Anterior cingulate cortex (tissue), 58 donors: ENCODE measurements at regions not wholly inside any gene's neighbourhood (a gene's known extent, or its start where the extent isn't known, plus 50 kb on each side); places are given as distances from the start of the nearest gene placed in this dataset.
"Not testable (repeated sequence)": the region's sequence is repeated elsewhere in the genome, so short reads cannot be mapped to it uniquely, and the experiment has no call there.

Experiments used
- DNase-seq, 58 donors: peaks; one replicate each; lab custom pipeline; 2025; lab: John Stamatoyannopoulos, UW

- DNase-seq, result no peak
These were observed 79.2 kb upstream of the BACH2 start for GRCh38 chr6:90375681-90376439.

- DNase-seq, result no peak
These were observed 77.6 kb upstream of the BACH2 start for GRCh38 chr6:90374201-90374600.

GRCh38 chr6:90372885-90373284, 76.2 kb upstream of the BACH2 start:
- no peak for DNase-seq

- DNase-seq, result no peak
These were observed 75.8 kb upstream of the BACH2 start for GRCh38 chr6:90372450-90372849.

GRCh38 chr6:90370493-90370959, 73.9 kb upstream of the BACH2 start:
- DNase-seq, result no peak

GRCh38 chr6:90369651-90370050, 73.0 kb upstream of the BACH2 start:
- no peak for DNase-seq

GRCh38 chr6:90369024-90369519, 72.4 kb upstream of the BACH2 start:
- peak in 5 of 58 donors; percentile 1 to 48 (median 31) for DNase-seq

- DNase-seq, result no peak
These were observed 72.0 kb upstream of the BACH2 start for GRCh38 chr6:90368601-90369000.

GRCh38 chr6:90368001-90368400, 71.4 kb upstream of the BACH2 start:
- no peak for DNase-seq

GRCh38 chr6:90365565-90366219, 69.0 kb upstream of the BACH2 start:
- no peak for DNase-seq

GRCh38 chr6:90365002-90365401, 68.4 kb upstream of the BACH2 start:
- no peak for DNase-seq

GRCh38 chr6:90364286-90364685, 67.6 kb upstream of the BACH2 start:
- no peak for DNase-seq

- peak in 6 of 58 donors; percentile 1 to 51 (median 18) for DNase-seq
These were observed 65.7 kb upstream of the BACH2 start for GRCh38 chr6:90362318-90362717.

- DNase-seq, result no peak
These were observed 64.5 kb upstream of the BACH2 start for GRCh38 chr6:90361174-90361573.

GRCh38 chr6:90358036-90358770, 61.6 kb upstream of the BACH2 start:
- DNase-seq, result not testable (repeated sequence)

- no peak for DNase-seq
These were observed 59.4 kb upstream of the BACH2 start for GRCh38 chr6:90356012-90356421.

GRCh38 chr6:90354961-90355360, 58.3 kb upstream of the BACH2 start:
- no peak for DNase-seq

GRCh38 chr6:90351696-90352095, 55.1 kb upstream of the BACH2 start:
- DNase-seq, result no peak

- DNase-seq, result no peak
These were observed 54.3 kb upstream of the BACH2 start for GRCh38 chr6:90350689-90351554.

GRCh38 chr6:90347411-90347851, 50.8 kb upstream of the BACH2 start:
- DNase-seq, result no peak
